ENCODE measurements at regions not wholly inside any gene's neighbourhood (a gene's known extent, or its start where the extent isn't known, plus 50 kb on each side); places are given as distances from the start of the nearest gene placed in this dataset.

- Histone ChIP-seq H3K4me3 (no peak overlapping the region), H3K4me1 (no peaks in the 10 kb centered on the region), H3K27ac (no peak overlapping the region), H3K36me3 (no peaks in the 10 kb centered on the region), H3K27me3 (no peaks in the 10 kb centered on the region), H3K9ac (ENCODE audit: low read depth in 2 of 2, low read length in 2 of 2) (no peak overlapping the region), H3K9me3 (no peaks in the 10 kb centered on the region)
- no peak for DNase-seq
- intact Hi-C loops (cut with DNase I), result no loop called here
- TF ChIP-seq CTCF (IDR thresholded peaks at IDR 0.05), result no peak
These were observed 66.2 kb upstream of the OTOS start for GRCh38 chr2:240206630-240207029.

DNA sequence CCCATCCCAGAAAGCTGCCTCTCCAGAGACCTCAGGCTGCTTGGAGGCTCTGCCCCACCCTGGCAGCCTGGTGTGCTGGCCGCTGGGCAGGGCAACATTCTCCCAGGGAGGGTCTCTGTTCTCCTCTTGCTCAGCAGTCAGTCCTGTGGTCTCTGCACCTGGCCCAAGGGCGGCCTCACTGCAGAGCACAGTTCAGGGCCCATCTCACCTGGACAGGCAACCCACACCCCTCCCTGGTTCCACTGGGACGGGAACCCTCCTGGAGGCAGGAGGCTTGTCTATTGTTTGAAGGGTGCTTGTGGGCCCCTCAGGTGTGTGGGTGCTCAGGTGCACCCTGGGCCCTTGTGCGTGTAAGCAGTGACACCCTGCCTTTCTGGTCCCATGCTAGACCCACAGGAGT, 67.2 kb upstream of the OTOS start:
- Histone ChIP-seq H3K27me3 (no peaks in the 10 kb centered on the region), H3K9me3 (no peaks in the 10 kb centered on the region)
- no peak for DNase-seq

DNA sequence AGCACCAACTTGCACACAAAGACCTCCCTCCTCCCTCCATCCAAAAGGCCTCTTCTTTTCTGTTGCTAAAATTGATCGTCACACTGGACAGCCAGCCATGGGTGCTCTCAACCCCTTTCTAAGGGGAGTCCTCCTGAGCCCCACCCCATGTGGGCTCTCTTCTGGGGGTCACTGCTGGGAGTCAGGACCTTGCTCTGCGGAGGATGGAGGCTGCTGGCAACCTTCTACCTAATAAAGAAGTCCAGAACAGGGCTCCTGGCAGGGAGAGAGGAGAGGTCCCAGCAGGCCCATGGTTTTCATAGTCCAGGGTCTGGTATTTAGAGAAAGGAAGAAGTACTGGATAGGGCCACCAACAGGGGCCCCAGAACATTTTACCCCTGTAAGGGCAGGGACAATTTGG, 67.6 kb upstream of the OTOS start:
- Histone ChIP-seq H3K36me3 (no peaks in the 10 kb centered on the region), H3K9me3 (no peaks in the 10 kb centered on the region), H3K4me1 (no peaks in the 10 kb centered on the region), H3K9ac (ENCODE audit: low read depth in 2 of 2, low read length in 2 of 2) (no peak overlapping the region), H3K27ac (no peak overlapping the region), H3K4me3 (no peak overlapping the region), H3K27me3 (no peaks in the 10 kb centered on the region)
- intact Hi-C loops (cut with DNase I), result no loop called here
- no peak for DNase-seq
- TF ChIP-seq CTCF (IDR thresholded peaks at IDR 0.05), result no peak

More for the DNA sequence above, 67.2 kb upstream of the OTOS start:
- Histone ChIP-seq H3K4me1 (no peaks in the 10 kb centered on the region), H3K9ac (ENCODE audit: low read depth in 2 of 2, low read length in 2 of 2) (no peak overlapping the region), H3K36me3 (no peaks in the 10 kb centered on the region), H3K27ac (no peak overlapping the region), H3K4me3 (no peak overlapping the region)
- no peak for TF ChIP-seq CTCF (IDR thresholded peaks at IDR 0.05)
- intact Hi-C loops (cut with DNase I), result no loop called here

GRCh38 chr2:240208631-240209211, 68.3 kb upstream of the OTOS start:
- DNase-seq, result no peak
- H3K9me3 ChIP-seq, result no peaks in the 10 kb centered on the region
- TF ChIP-seq CTCF (IDR thresholded peaks at IDR 0.05), result no peak
- H3K27me3 ChIP-seq, result no peaks in the 10 kb centered on the region
- H3K4me3 ChIP-seq, result no peak overlapping the region
- intact Hi-C loops (cut with DNase I), result no loop called here
- no peaks in the 10 kb centered on the region for H3K36me3 ChIP-seq
- H3K27ac ChIP-seq, result no peak overlapping the region
- H3K9ac ChIP-seq (ENCODE audit: low read depth in 2 of 2, low read length in 2 of 2), result no peak overlapping the region
- no peaks in the 10 kb centered on the region for H3K4me1 ChIP-seq

DNA sequence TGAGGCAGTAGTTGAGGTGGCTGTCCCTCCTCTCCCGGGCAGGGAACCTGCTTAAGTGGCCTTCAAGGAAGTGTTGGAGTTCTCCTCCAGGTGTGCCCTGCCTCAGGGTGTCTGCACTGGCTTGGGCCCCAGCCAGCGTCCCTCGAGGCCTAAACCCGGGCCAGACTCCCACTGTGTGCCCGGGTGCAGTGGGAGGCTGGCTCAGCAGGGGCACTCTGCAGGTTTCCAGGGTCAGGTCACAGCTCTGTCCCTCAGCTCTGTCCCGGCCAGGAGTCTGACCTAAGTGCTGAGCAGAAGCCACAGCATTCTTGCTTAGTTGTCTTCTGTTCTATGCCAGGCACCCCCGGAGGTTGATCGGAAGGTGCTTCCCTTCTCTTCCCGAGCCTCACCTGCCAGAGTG, 69.0 kb upstream of the OTOS start:
- TF ChIP-seq CTCF (IDR thresholded peaks at IDR 0.05), result no peak
- no peak overlapping the region for H3K27ac ChIP-seq

More for the DNA sequence above, 69.0 kb upstream of the OTOS start:
- Histone ChIP-seq H3K27me3 (no peaks in the 10 kb centered on the region), H3K9me3 (no peaks in the 10 kb centered on the region), H3K9ac (ENCODE audit: low read depth in 2 of 2, low read length in 2 of 2) (no peak overlapping the region), H3K4me3 (no peak overlapping the region), H3K4me1 (no peaks in the 10 kb centered on the region), H3K36me3 (no peaks in the 10 kb centered on the region)
- no peak for DNase-seq
- intact Hi-C loops (cut with DNase I), result no loop called here

All from colonic mucosa (tissue), 4 donors.